ENCODE measurements at regions not wholly inside any gene's neighbourhood (a gene's known extent, or its start where the extent isn't known, plus 50 kb on each side); places are given as distances from the start of the nearest gene placed in this dataset.

DNA sequence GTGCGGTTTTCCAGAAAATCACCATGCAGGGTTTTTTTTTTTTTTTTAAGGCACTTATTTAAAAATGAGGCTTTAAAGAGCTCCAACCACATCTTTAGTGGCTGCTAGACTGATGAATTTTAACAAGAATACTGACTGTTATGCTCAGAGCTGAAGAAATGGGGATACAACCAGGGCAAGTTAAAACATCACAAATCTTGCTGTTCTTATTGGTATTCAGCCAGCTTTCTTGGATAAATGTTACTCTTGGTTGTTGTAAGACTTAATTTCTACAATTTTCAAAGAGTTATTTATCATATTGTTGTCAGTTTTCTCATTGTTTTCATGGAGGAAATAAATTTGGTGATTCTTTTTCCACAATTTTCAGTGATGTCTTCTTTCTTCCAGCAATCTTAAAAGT is 352.8 kb upstream of the FAM174A start:
- H3K27me3 Mint-ChIP-seq (ENCODE audit: insufficient read depth) = no peaks in the 10 kb centered on the region
- no peak for DNase-seq
- peaks cover 6% of the 10 kb centered on the region for H3K4me1 Mint-ChIP-seq
- Histone ChIP-seq H3K9ac (ENCODE audit: extremely low read depth, low read length, poor library complexity, severe bottlenecking) (no peak overlapping the region), H3K9me3 (ENCODE audit: control insufficient read depth, low read length) (no peaks in the 10 kb centered on the region), H3K27me3 (ENCODE audit: control insufficient read depth, insufficient read depth, low read length, poor library complexity, severe bottlenecking) (no peaks in the 10 kb centered on the region), H3K4me3 (ENCODE audit: low read length) (no peak overlapping the region), H3K27ac (ENCODE audit: low read depth, low read length) (no peak overlapping the region), H3K36me3 (ENCODE audit: control insufficient read depth, insufficient read depth, low read length) (no peaks in the 10 kb centered on the region), H3K4me1 (ENCODE audit: control insufficient read depth, insufficient read depth, low read length) (no peaks in the 10 kb centered on the region)
- peaks cover 1% of the 10 kb centered on the region for H3K9me3 Mint-ChIP-seq
- no peaks in the 10 kb centered on the region for H3K36me3 Mint-ChIP-seq (ENCODE audit: low read depth)
- no peak overlapping the region for H3K4me3 Mint-ChIP-seq
- TF ChIP-seq, protein P1, sequence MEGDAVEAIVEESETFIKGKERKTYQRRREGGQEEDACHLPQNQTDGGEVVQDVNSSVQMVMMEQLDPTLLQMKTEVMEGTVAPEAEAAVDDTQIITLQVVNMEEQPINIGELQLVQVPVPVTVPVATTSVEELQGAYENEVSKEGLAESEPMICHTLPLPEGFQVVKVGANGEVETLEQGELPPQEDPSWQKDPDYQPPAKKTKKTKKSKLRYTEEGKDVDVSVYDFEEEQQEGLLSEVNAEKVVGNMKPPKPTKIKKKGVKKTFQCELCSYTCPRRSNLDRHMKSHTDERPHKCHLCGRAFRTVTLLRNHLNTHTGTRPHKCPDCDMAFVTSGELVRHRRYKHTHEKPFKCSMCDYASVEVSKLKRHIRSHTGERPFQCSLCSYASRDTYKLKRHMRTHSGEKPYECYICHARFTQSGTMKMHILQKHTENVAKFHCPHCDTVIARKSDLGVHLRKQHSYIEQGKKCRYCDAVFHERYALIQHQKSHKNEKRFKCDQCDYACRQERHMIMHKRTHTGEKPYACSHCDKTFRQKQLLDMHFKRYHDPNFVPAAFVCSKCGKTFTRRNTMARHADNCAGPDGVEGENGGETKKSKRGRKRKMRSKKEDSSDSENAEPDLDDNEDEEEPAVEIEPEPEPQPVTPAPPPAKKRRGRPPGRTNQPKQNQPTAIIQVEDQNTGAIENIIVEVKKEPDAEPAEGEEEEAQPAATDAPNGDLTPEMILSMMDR (conservative IDR thresholded peaks at IDR 0.05) = no peak
- WGBS, 2 experiments (ENCODE audit: insufficient coverage in 1 of 2, insufficient read length in 1 of 2) = 95% methylated on average over 1 of the region's 1 CpG; no CpG with 5 or more reads in 1 of the 2 experiments
- no peak overlapping the region for H3K27ac Mint-ChIP-seq

DNA sequence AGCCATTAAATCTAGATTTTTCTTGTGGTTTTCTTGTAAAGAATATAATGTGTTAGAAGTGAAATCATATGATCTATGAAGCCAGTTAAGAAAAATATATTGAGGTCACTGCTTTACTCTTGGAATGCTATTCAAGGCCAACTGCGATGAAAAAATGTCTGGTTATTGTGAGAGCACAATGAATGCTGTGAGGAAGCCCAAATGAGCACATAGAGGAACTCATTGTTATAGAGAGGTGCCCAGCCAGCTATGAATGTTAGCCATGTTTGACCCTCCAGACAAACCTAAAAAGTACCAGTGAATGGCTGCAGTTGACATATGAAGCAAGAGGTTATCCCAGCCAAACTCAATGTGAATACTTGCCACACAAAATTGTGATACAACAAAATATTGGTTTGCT is 359.8 kb upstream of the FAM174A start:
- Mint-ChIP-seq H3K36me3 (ENCODE audit: low read depth) (no peaks in the 10 kb centered on the region), H3K27ac (no peak overlapping the region), H3K4me1 (no peaks in the 10 kb centered on the region), H3K4me3 (no peak overlapping the region), H3K9me3 (no peaks in the 10 kb centered on the region), H3K27me3 (ENCODE audit: insufficient read depth) (no peaks in the 10 kb centered on the region)
- Histone ChIP-seq H3K27me3 (ENCODE audit: control insufficient read depth, insufficient read depth, low read length, poor library complexity, severe bottlenecking) (no peaks in the 10 kb centered on the region), H3K36me3 (ENCODE audit: control insufficient read depth, insufficient read depth, low read length) (no peaks in the 10 kb centered on the region), H3K9me3 (ENCODE audit: control insufficient read depth, low read length) (no peaks in the 10 kb centered on the region), H3K4me1 (ENCODE audit: control insufficient read depth, insufficient read depth, low read length) (no peaks in the 10 kb centered on the region), H3K4me3 (ENCODE audit: low read length) (no peak overlapping the region), H3K9ac (ENCODE audit: extremely low read depth, low read length, poor library complexity, severe bottlenecking) (no peak overlapping the region), H3K27ac (ENCODE audit: low read depth, low read length) (no peak overlapping the region)
- TF ChIP-seq, protein P1 (conservative IDR thresholded peaks at IDR 0.05) = no peak
- DNase-seq = no peak
- WGBS, 2 experiments (ENCODE audit: insufficient coverage in 1 of 2, insufficient read length in 1 of 2) = 84 to 93% methylated on average over 1 of the region's 1 CpG

DNA sequence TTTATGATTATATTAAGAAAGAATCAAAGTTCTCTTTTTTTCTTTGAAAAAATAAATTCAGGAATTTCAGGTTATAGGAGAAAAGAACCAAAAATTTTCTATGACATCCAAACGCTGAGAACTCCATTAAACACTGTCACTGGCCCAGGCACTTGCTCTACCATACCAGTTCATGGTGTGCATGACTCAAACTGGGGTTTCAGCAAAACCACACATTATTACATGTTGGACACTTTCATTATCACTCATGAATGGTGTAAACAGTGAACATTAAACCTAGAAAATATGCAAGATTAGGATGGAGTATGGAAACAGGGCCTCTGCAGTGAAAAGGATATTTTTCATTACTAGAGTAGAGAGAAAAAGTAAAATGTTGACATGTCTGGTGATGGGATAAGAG is 369.9 kb upstream of the FAM174A start:
- Histone ChIP-seq H3K9ac (ENCODE audit: extremely low read depth, low read length, poor library complexity, severe bottlenecking) (no peak overlapping the region), H3K4me3 (ENCODE audit: low read length) (no peak overlapping the region), H3K27ac (ENCODE audit: low read depth, low read length) (no peak overlapping the region), H3K4me1 (ENCODE audit: control insufficient read depth, insufficient read depth, low read length) (no peaks in the 10 kb centered on the region), H3K9me3 (ENCODE audit: control insufficient read depth, low read length) (peaks cover 17% of the 10 kb centered on the region), H3K27me3 (ENCODE audit: control insufficient read depth, insufficient read depth, low read length, poor library complexity, severe bottlenecking) (no peaks in the 10 kb centered on the region), H3K36me3 (ENCODE audit: control insufficient read depth, insufficient read depth, low read length) (no peaks in the 10 kb centered on the region)
- H3K4me1 Mint-ChIP-seq = no peaks in the 10 kb centered on the region
- TF ChIP-seq, protein P1 (conservative IDR thresholded peaks at IDR 0.05) = no peak
- WGBS, 2 experiments (ENCODE audit: insufficient coverage in 1 of 2, insufficient read length in 1 of 2) = 95% methylated on average over 1 of the region's 1 CpG; no CpG with 5 or more reads in 1 of the 2 experiments
- H3K4me3 Mint-ChIP-seq = no peak overlapping the region
- no peaks in the 10 kb centered on the region for H3K36me3 Mint-ChIP-seq (ENCODE audit: low read depth)
- H3K9me3 Mint-ChIP-seq = peaks cover 23% of the 10 kb centered on the region
- H3K27me3 Mint-ChIP-seq (ENCODE audit: insufficient read depth) = no peaks in the 10 kb centered on the region
- no peak for DNase-seq
- H3K27ac Mint-ChIP-seq = no peak overlapping the region

Data from endodermal cell (in vitro differentiated cells).